ENCODE measurements at regions not wholly inside any gene's neighbourhood (a gene's known extent, or its start where the extent isn't known, plus 50 kb on each side); places are given as distances from the start of the nearest gene placed in this dataset.

DNA sequence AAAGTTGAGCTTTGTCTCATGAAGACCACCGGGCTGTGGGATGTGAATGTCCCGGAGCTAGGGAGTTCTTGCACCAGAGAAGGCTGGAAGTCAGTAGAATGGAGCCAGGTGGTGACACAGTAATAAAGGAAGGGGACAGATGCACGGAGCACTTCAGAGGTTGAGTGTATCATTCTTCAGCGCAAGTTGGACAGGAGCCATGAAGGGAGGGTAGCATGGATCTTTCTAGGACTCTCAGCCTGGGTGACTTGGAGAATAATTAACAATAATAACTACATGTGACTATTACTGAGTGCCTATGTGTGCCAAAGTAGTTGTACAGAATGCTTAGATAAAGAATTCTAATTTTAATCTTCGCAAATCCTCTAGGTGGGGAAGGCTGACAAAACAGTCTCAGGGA lies 258.7 kb upstream of the AJAP1 start:
- no peak overlapping the region for H3K9ac ChIP-seq (ENCODE audit: low read depth, low read length)
- no peak overlapping the region for H3K14ac ChIP-seq (replicated peaks; ENCODE audit: low read depth, low read length)
- no peak overlapping the region for H3K18ac ChIP-seq (ENCODE audit: low read depth, low read length)
- H3K27ac ChIP-seq (ENCODE audit: insufficient read depth, low read length), result no peak overlapping the region
- H3K4me3 ChIP-seq (ENCODE audit: insufficient read depth, low read depth, low read length), result no peak overlapping the region
- WGBS, 2 experiments (ENCODE audit: extremely low coverage in 2 of 2, insufficient read length in 1 of 2), result 32% methylated on average over 2 of the region's 5 CpGs; no CpG with 5 or more reads in 1 of the 2 experiments
- ChIA-PET CTCF (no interaction called here), POLR2A (ENCODE audit: unreplicated experiment) (no interaction called here)
- no peak overlapping the region for H4K5ac ChIP-seq (ENCODE audit: low read depth, low read length)
- in situ Hi-C loops (cut with MboI; ENCODE audit: low sequenced_read_pairs), result no loop called here
- H3K4me2 ChIP-seq (ENCODE audit: low read depth, low read length), result no peak overlapping the region
- no peak for TF ChIP-seq RFX5 (IDR thresholded peaks at IDR 0.05; ENCODE audit: low read depth, low read length)
- no peak for TF ChIP-seq CEBPB (IDR thresholded peaks at IDR 0.05; ENCODE audit: low read depth, low read length)
- TF ChIP-seq SMC3 (IDR thresholded peaks at IDR 0.05; ENCODE audit: low read depth, low read length), result no peak
- TF ChIP-seq CHD1 (IDR thresholded peaks at IDR 0.05; ENCODE audit: low read depth, low read length), result no peak
- TF ChIP-seq BHLHE40 (IDR thresholded peaks at IDR 0.05; ENCODE audit: low read depth, low read length), result no peak
- no peak for TF ChIP-seq NFE2L2 (IDR thresholded peaks at IDR 0.05; ENCODE audit: low read depth, low read length)
- TF ChIP-seq POLR2A (IDR thresholded peaks at IDR 0.05; ENCODE audit: low read depth, low read length), result no peak
- TF ChIP-seq FOS (IDR thresholded peaks at IDR 0.05; ENCODE audit: low read depth, low read length), result no peak
- TF ChIP-seq RAD21 (IDR thresholded peaks at IDR 0.05; ENCODE audit: low read length), result no peak
- TF ChIP-seq MAZ (IDR thresholded peaks at IDR 0.05; ENCODE audit: borderline replicate concordance, low read depth, low read length), result no peak
- no peak for TF ChIP-seq RCOR1 (IDR thresholded peaks at IDR 0.05; ENCODE audit: insufficient replicate concordance, low read length)
- TF ChIP-seq, protein P1, sequence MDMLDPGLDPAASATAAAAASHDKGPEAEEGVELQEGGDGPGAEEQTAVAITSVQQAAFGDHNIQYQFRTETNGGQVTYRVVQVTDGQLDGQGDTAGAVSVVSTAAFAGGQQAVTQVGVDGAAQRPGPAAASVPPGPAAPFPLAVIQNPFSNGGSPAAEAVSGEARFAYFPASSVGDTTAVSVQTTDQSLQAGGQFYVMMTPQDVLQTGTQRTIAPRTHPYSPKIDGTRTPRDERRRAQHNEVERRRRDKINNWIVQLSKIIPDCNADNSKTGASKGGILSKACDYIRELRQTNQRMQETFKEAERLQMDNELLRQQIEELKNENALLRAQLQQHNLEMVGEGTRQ (IDR thresholded peaks at IDR 0.05; ENCODE audit: low read depth, low read length), result no peak
- no peak overlapping the region for H2BK120ac ChIP-seq (ENCODE audit: low read depth, low read length)
- H2AK9ac ChIP-seq (replicated peaks; ENCODE audit: low read depth, low read length, poor library complexity), result no peak overlapping the region
- H3K56ac ChIP-seq (ENCODE audit: extremely low read depth, insufficient read depth, low read length), result no peak overlapping the region
- H2BK5ac ChIP-seq (ENCODE audit: low read depth, low read length, poor library complexity, severe bottlenecking), result no peak overlapping the region
- H3K9me3 ChIP-seq (ENCODE audit: control insufficient read depth, insufficient read depth, low read length), result peaks cover 33% of the 10 kb centered on the region
- H3K27me3 ChIP-seq (ENCODE audit: control insufficient read depth, insufficient read depth, low read length), result no peaks in the 10 kb centered on the region
- no peaks in the 10 kb centered on the region for H3K9me1 ChIP-seq (ENCODE audit: insufficient read depth, low read length)
- no peak for DNase-seq
- no peaks in the 10 kb centered on the region for H4K20me1 ChIP-seq (ENCODE audit: insufficient read depth, low read length)
- no peaks in the 10 kb centered on the region for H3K4me1 ChIP-seq (ENCODE audit: control insufficient read depth, insufficient read depth, low read length)
- no peak overlapping the region for H2AK5ac ChIP-seq (ENCODE audit: low read depth, low read length)
- H3K4ac ChIP-seq (ENCODE audit: low read depth, low read length), result no peak overlapping the region
- H4K8ac ChIP-seq (ENCODE audit: low read depth in 2 of 2, low read length in 2 of 2), result no peak overlapping the region
- H2BK20ac ChIP-seq (ENCODE audit: low read depth, low read length), result no peak overlapping the region
- BruUV-seq (replicated peaks), result no TSS peak
- H2BK15ac ChIP-seq (ENCODE audit: low read depth, low read length), result no peak overlapping the region
- dilution Hi-C loops (cut with HindIII; ENCODE audit: low sequenced_read_pairs, unreplicated experiment), result no loop called here
- ATAC-seq (ENCODE audit: low read depth), result no peak
- H3K23ac ChIP-seq (ENCODE audit: low read depth, low read length), result no peak overlapping the region
- intact Hi-C loops (cut with micrococcal nuclease), result no loop called here
- no peak overlapping the region for H2AFZ ChIP-seq (replicated peaks; ENCODE audit: low read length, poor library complexity)
- no peak overlapping the region for H4K91ac ChIP-seq (ENCODE audit: insufficient read depth, low read depth, low read length)
- no peaks in the 10 kb centered on the region for H3K79me1 ChIP-seq (ENCODE audit: low read depth in 1 of 2, low read length in 2 of 2)
- no peaks in the 10 kb centered on the region for H3K36me3 ChIP-seq (ENCODE audit: control insufficient read depth, insufficient read depth, low read length)
